Ishikawa (cell line): ENCODE measurements at regions not wholly inside any gene's neighbourhood (a gene's known extent, or its start where the extent isn't known, plus 50 kb on each side); places are given as distances from the start of the nearest gene placed in this dataset.

Experiments used
- CEBPB ChIP-seq: IDR thresholded peaks from 2 replicates; pipeline ENCODE4 v1.6.1; 2012
- CREB1 ChIP-seq: IDR thresholded peaks from 2 replicates; pipeline ENCODE4 v1.6.1; 2012; ENCODE audit warnings: low read depth
- EGR1 ChIP-seq: IDR thresholded peaks from 2 replicates; pipeline ENCODE4 v1.6.1; 2012
- FOXM1 ChIP-seq: IDR thresholded peaks from 2 replicates; pipeline ENCODE4 v1.6.1; 2012; ENCODE audit warnings: low read depth, borderline replicate concordance
- MAX ChIP-seq: IDR thresholded peaks from 2 replicates; pipeline ENCODE4 v1.6.1; 2012
- NFIC ChIP-seq: IDR thresholded peaks from 2 replicates; pipeline ENCODE4 v1.6.1; 2012
- REST ChIP-seq: IDR thresholded peaks from 2 replicates; pipeline ENCODE4 v1.6.1; 2012; ENCODE audit warnings: low read depth, mild to moderate bottlenecking
- TAF1 ChIP-seq: IDR thresholded peaks from 2 replicates; pipeline ENCODE4 v1.6.1; 2012; ENCODE audit warnings: low read depth, mild to moderate bottlenecking
- YY1 ChIP-seq: IDR thresholded peaks from 2 replicates; pipeline ENCODE4 v1.6.1; 2012; ENCODE audit warnings: low read depth
- ZBTB7A ChIP-seq: IDR thresholded peaks from 2 replicates; pipeline ENCODE4 v1.6.1; 2012; ENCODE audit warnings: low read depth

GRCh38 chr16:82395212-82395611, 225.2 kb upstream of the MPHOSPH6 start:
- TF ChIP-seq FOXM1 (no peak), EGR1 (no peak), CEBPB (no peak), YY1 (no peak), REST (no peak), TAF1 (no peak), MAX (no peak), ZBTB7A (no peak), CREB1 (no peak), NFIC (no peak)
